GM23248 (cell line): ENCODE measurements at regions not wholly inside any gene's neighbourhood (a gene's known extent, or its start where the extent isn't known, plus 50 kb on each side); places are given as distances from the start of the nearest gene placed in this dataset.

Source experiments
- EZH2 ChIP-seq: fragments of 200-600 bp; sonication (generic); IDR thresholded peaks from 2 replicates; pipeline ENCODE4 v1.6.1; 2018; ENCODE audit warnings: antibody characterized with exemption, mild to moderate bottlenecking; ENCODE audit not compliant: insufficient read depth, poor library complexity, severe bottlenecking
- EZH2phosphoT487 ChIP-seq: fragments of 200-600 bp; sonication (generic); IDR thresholded peaks from 2 replicates; pipeline ENCODE4 v1.6.1; 2018; ENCODE audit warnings: antibody characterized with exemption, moderate library complexity, mild to moderate bottlenecking, low read depth; ENCODE audit not compliant: insufficient read depth

DNA sequence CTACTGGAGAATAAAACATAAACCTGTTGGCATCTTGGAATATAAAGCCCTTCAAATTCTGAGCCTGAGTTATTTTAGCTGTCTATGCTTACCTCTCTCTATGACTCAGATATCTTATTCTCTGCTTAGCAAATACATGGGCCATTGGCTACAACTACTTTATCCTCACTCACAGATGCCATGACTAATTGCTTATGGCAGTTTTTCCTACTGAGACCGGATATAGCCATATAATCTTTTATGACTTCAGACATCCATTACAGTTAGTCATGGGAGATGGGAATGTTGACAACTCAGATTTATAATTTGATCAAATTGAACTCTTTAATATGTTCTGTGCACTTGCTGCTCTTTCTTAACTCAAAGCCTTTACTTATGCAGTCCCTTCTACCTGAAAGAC is 502.4 kb upstream of the ATP2B1 start:
- TF ChIP-seq EZH2 (no peak), EZH2phosphoT487 (no peak)
